ENCODE measurements at regions not wholly inside any gene's neighbourhood (a gene's known extent, or its start where the extent isn't known, plus 50 kb on each side); places are given as distances from the start of the nearest gene placed in this dataset.
A peak's percentile ranks its signal among the peaks of the same experiment; 100 is the strongest.

GRCh38 chr11:15779518-15779917 is 576.8 kb downstream of the SOX6 start:
- no peak for DNase-seq

GRCh38 chr11:15780382-15780781 is 576.0 kb downstream of the SOX6 start:
- no peak for DNase-seq

- no peak for DNase-seq
These were observed 575.5 kb downstream of the SOX6 start for GRCh38 chr11:15780837-15781236.

- DNase-seq = no peak
These were observed 572.7 kb downstream of the SOX6 start for GRCh38 chr11:15783619-15784018.

GRCh38 chr11:15793043-15793996 is 563.0 kb downstream of the SOX6 start:
- no peak for DNase-seq

- no peak for DNase-seq
These were observed 561.8 kb downstream of the SOX6 start for GRCh38 chr11:15794361-15795150.

GRCh38 chr11:15795378-15795777 is 561.0 kb downstream of the SOX6 start:
- no peak for DNase-seq

- no peak for DNase-seq
These were observed 556.1 kb downstream of the SOX6 start for GRCh38 chr11:15800111-15800800.

- no peak for DNase-seq
These were observed 555.2 kb downstream of the SOX6 start for GRCh38 chr11:15801126-15801525.

- DNase-seq = no peak
These were observed 554.7 kb downstream of the SOX6 start for GRCh38 chr11:15801616-15802015.

GRCh38 chr11:15805726-15806125 is 550.6 kb downstream of the SOX6 start:
- DNase-seq = no peak

- no peak for DNase-seq
These were observed 550.1 kb downstream of the SOX6 start for GRCh38 chr11:15806217-15806616.

- DNase-seq = no peak
These were observed 548.5 kb downstream of the SOX6 start for GRCh38 chr11:15807827-15808226.

- DNase-seq = no peak
These were observed 546.3 kb downstream of the SOX6 start for GRCh38 chr11:15810082-15810481.

GRCh38 chr11:15810525-15810924 is 545.8 kb downstream of the SOX6 start:
- no peak for DNase-seq

- DNase-seq = no peak
These were observed 540.8 kb downstream of the SOX6 start for GRCh38 chr11:15815246-15816195.

GRCh38 chr11:15816260-15816871 is 540.0 kb downstream of the SOX6 start:
- no peak for DNase-seq

- DNase-seq = no peak
These were observed 539.3 kb downstream of the SOX6 start for GRCh38 chr11:15817001-15817400.

- DNase-seq = no peak
These were observed 538.1 kb downstream of the SOX6 start for GRCh38 chr11:15818132-15818842.

- DNase-seq = peak; percentile 16
These were observed 536.6 kb downstream of the SOX6 start for GRCh38 chr11:15819679-15820286.

GRCh38 chr11:15821451-15821850 is 534.9 kb downstream of the SOX6 start:
- no peak for DNase-seq
